Sigmoid colon (tissue), 4 donors: ENCODE measurements at regions not wholly inside any gene's neighbourhood (a gene's known extent, or its start where the extent isn't known, plus 50 kb on each side); places are given as distances from the start of the nearest gene placed in this dataset.

Experiments
- POLR2A ChIP-seq, 2 donors: fragments of 450-650 bp; IDR thresholded peaks; one replicate each; pipeline ENCODE4 v1.6.1; 2016; ENCODE audit warnings: antibody characterized with exemption in 2 of 2, mild to moderate bottlenecking in 2 of 2, moderate library complexity in 2 of 2
- POLR2AphosphoS5 ChIP-seq, 4 donors: sonication (generic); formaldehyde crosslinking; IDR thresholded peaks; one replicate each; pipeline ENCODE4 v1.6.1; 2017; ENCODE audit warnings: antibody characterized with exemption in 4 of 4

DNA sequence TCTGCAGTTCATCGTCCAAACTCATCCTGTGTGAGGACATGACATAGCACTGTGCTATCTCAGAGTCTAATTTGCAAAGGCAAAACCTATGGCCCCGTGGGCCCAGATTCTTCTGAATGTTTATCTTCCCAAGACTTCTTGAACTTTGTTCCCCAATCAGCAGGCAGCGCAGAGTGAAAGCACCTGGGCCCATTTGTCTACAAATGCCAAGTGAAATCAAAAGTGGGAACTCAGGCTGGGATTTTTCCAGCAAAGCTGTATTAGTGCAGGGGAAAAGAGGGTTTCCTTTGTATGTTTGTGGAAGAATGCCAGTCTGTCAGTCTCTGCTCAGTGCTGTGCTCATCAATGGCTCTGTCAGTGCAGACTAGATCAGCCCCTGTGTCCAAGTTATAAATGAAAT, 55.8 kb downstream of the FOXD1 start:
- TF ChIP-seq POLR2A (IDR thresholded peaks at IDR 0.05) = no peak
- TF ChIP-seq POLR2AphosphoS5 (IDR thresholded peaks at IDR 0.05) = no peak
